Fibroblast of skin of left biceps (primary cell): ENCODE measurements at regions not wholly inside any gene's neighbourhood (a gene's known extent, or its start where the extent isn't known, plus 50 kb on each side); places are given as distances from the start of the nearest gene placed in this dataset.
"Not testable (repeated sequence)": the region's sequence is repeated elsewhere in the genome, so short reads cannot be mapped to it uniquely, and the experiment has no call there.

Experiments
- DNase-seq, 2 experiments: peaks; one replicate each; pipeline ENCODE4 v3.0.0-alpha.2; 2013; ENCODE audit warnings: low read depth in 2 of 2

- no peak for DNase-seq
Measured at GRCh38 chrX:7385131-7385530, 237.2 kb upstream of the PUDP start.

- DNase-seq = no peak
Measured at GRCh38 chrX:7378406-7378805, 230.5 kb upstream of the PUDP start.

- no peak for DNase-seq
Measured at GRCh38 chrX:7372825-7373525, 225.0 kb upstream of the PUDP start.

- no peak for DNase-seq
Measured at GRCh38 chrX:7362111-7362510, 214.2 kb upstream of the PUDP start.

- no peak for DNase-seq
Measured at GRCh38 chrX:7351926-7352325, 204.0 kb upstream of the PUDP start.

- DNase-seq = no peak
Measured at GRCh38 chrX:7347465-7347864, 199.5 kb upstream of the PUDP start.

- DNase-seq = no peak
Measured at GRCh38 chrX:7346021-7346420, 198.1 kb upstream of the PUDP start.

GRCh38 chrX:7343181-7343580, 195.2 kb upstream of the PUDP start:
- no peak for DNase-seq

GRCh38 chrX:7335816-7336362, 187.9 kb upstream of the PUDP start:
- DNase-seq = not testable (repeated sequence)

GRCh38 chrX:7334253-7334935, 186.4 kb upstream of the PUDP start:
- peak; percentile 66 to 75 for DNase-seq

- DNase-seq = peak; percentile 89 to 91
Measured at GRCh38 chrX:7330971-7331746, 183.2 kb upstream of the PUDP start.

GRCh38 chrX:7330556-7330955, 182.6 kb upstream of the PUDP start:
- DNase-seq = peak in 1 of 2 experiments; percentile 35

GRCh38 chrX:7318661-7319060, 170.7 kb upstream of the PUDP start:
- DNase-seq = no peak

GRCh38 chrX:7318241-7318640, 170.3 kb upstream of the PUDP start:
- peak in 1 of 2 experiments; percentile 26 for DNase-seq

GRCh38 chrX:7316887-7317286, 168.9 kb upstream of the PUDP start:
- peak; percentile 49 to 54 for DNase-seq

GRCh38 chrX:7316280-7316679, 168.3 kb upstream of the PUDP start:
- no peak for DNase-seq

GRCh38 chrX:7314425-7314824, 166.5 kb upstream of the PUDP start:
- DNase-seq = no peak

- no peak for DNase-seq
Measured at GRCh38 chrX:7307720-7308119, 159.8 kb upstream of the PUDP start.

GRCh38 chrX:7294483-7294882, 146.5 kb upstream of the PUDP start:
- no peak for DNase-seq

GRCh38 chrX:7286168-7286837, 138.3 kb upstream of the PUDP start:
- no peak for DNase-seq

- no peak for DNase-seq
Measured at GRCh38 chrX:7285765-7286164, 137.8 kb upstream of the PUDP start.

- DNase-seq = no peak
Measured at GRCh38 chrX:7283741-7284140, 135.8 kb upstream of the PUDP start.
